Liver (tissue), 8 donors: ENCODE measurements at regions not wholly inside any gene's neighbourhood (a gene's known extent, or its start where the extent isn't known, plus 50 kb on each side); places are given as distances from the start of the nearest gene placed in this dataset.

ENCODE experiments used
- DNase-seq: peaks from one replicate; pipeline ENCODE4 v3.0.0-alpha.2; 2017; ENCODE audit warnings: low spot score
- H3K27ac ChIP-seq, 2 donors: one replicate each; pipeline ENCODE4 v1.7.0; 2013; ENCODE audit warnings: inconsistent platforms in 2 of 2, low read length in 2 of 2, control low read depth in 1 of 2, low read depth in 1 of 2, mild to moderate bottlenecking in 1 of 2
- H3K27me3 ChIP-seq, 4 donors: one replicate each; pipeline versions ENCODE4 v1.6.1 to v1.7.0; 2013; ENCODE audit warnings: low read length in 3 of 4, inconsistent platforms in 1 of 4, mild to moderate bottlenecking in 1 of 4, moderate library complexity in 1 of 4; ENCODE audit not compliant: control insufficient read depth in 4 of 4, insufficient read depth in 4 of 4
- H3K36me3 ChIP-seq, 4 donors: one replicate each; pipeline versions ENCODE4 v1.6.1 to v1.7.0; 2013; ENCODE audit warnings: low read length in 3 of 4, mild to moderate bottlenecking in 3 of 4, low read depth in 1 of 4, moderate library complexity in 1 of 4; ENCODE audit not compliant: control insufficient read depth in 4 of 4, insufficient read depth in 3 of 4
- H3K4me1 ChIP-seq, 4 donors: one replicate each; pipeline versions ENCODE4 v1.6.1 to v1.7.0; 2013; ENCODE audit warnings: low read length in 3 of 4, mild to moderate bottlenecking in 3 of 4, moderate library complexity in 1 of 4; ENCODE audit not compliant: control insufficient read depth in 4 of 4, insufficient read depth in 4 of 4
- H3K4me3 ChIP-seq, 3 donors: one replicate each; pipeline versions ENCODE4 v1.6.1 to v1.7.0; 2013; ENCODE audit warnings: low read length in 3 of 3, control low read depth in 1 of 3, low read depth in 1 of 3, mild to moderate bottlenecking in 1 of 3
- H3K9ac ChIP-seq, 2 donors: one replicate each; pipeline ENCODE4 v1.7.0; 2013; ENCODE audit warnings: low read length in 2 of 2, mild to moderate bottlenecking in 2 of 2, moderate library complexity in 2 of 2, control low read depth in 1 of 2, low read depth in 1 of 2
- H3K9me3 ChIP-seq, 4 donors: one replicate each; pipeline versions ENCODE4 v1.6.1 to v1.7.0; 2013; ENCODE audit warnings: low read length in 3 of 4; ENCODE audit not compliant: control insufficient read depth in 4 of 4
- FOXA2 ChIP-seq: IDR thresholded peaks from 2 replicates; pipeline ENCODE4 v1.6.1; 2016; ENCODE audit warnings: antibody characterized with exemption
- HNF4A ChIP-seq, 2 donors: conservative IDR thresholded peaks; 2 replicates each; pipeline ENCODE4 v1.6.1; 2016; ENCODE audit warnings: antibody characterized with exemption in 2 of 2, mild to moderate bottlenecking in 2 of 2
- HNF4G ChIP-seq: IDR thresholded peaks from 2 replicates; pipeline ENCODE4 v1.6.1; 2016; ENCODE audit warnings: antibody characterized with exemption
- JUND ChIP-seq, 2 donors: IDR thresholded peaks; 2 replicates each; pipeline ENCODE4 v1.6.1; 2016; ENCODE audit warnings: antibody characterized with exemption in 2 of 2
- NR2F2 ChIP-seq: IDR thresholded peaks from 2 replicates; pipeline ENCODE4 v1.6.1; 2016; ENCODE audit warnings: antibody characterized with exemption
- RAD21 ChIP-seq, 2 donors: IDR thresholded peaks; 2 replicates each; pipeline ENCODE4 v1.6.1; 2016; ENCODE audit warnings: antibody characterized with exemption in 2 of 2, mild to moderate bottlenecking in 2 of 2
- RXRA ChIP-seq, 2 donors: IDR thresholded peaks; 2 replicates each; pipeline ENCODE4 v1.6.1; 2017 to 2018; ENCODE audit warnings: antibody characterized with exemption in 2 of 2, mild to moderate bottlenecking in 1 of 2
- SP1 ChIP-seq: IDR thresholded peaks from 2 replicates; pipeline ENCODE4 v1.6.1; 2018; ENCODE audit warnings: antibody characterized with exemption, mild to moderate bottlenecking
- YY1 ChIP-seq: IDR thresholded peaks from 2 replicates; pipeline ENCODE4 v1.6.1; 2016; ENCODE audit warnings: antibody characterized with exemption, mild to moderate bottlenecking
- WGBS: extraction: QIAGEN DNeasy Blood & Tissue Kit; methylation state at CpG from one replicate; pipeline ENCODE4 v1.1.7; 2013; 5-methylcytosine and 5-hydroxymethylcytosine counted together
- TF ChIP-seq, protein P1 (sequence below): IDR thresholded peaks from 2 replicates; pipeline ENCODE4 v1.6.1; 2016; ENCODE audit warnings: antibody characterized with exemption
- TF ChIP-seq, protein P2 (sequence below): IDR thresholded peaks from 2 replicates; pipeline ENCODE4 v1.6.1; 2016; ENCODE audit warnings: antibody characterized with exemption, mild to moderate bottlenecking
- TF ChIP-seq, protein P3 (sequence below): fragments of 150-350 bp; IDR thresholded peaks from 2 replicates; pipeline ENCODE4 v1.5.1; 2017; ENCODE audit warnings: improper control_type of control experiment, low read depth, low read length; ENCODE audit not compliant: missing input control
- TF ChIP-seq, protein P4 (sequence below): IDR thresholded peaks from 2 replicates; pipeline ENCODE4 v1.6.1; 2016; ENCODE audit warnings: antibody characterized with exemption
- donor health status: healthy.
- donor health status: healthy.
- donor health status: healthy.
- donor health status: healthy.
- donor health status: healthy.

DNA sequence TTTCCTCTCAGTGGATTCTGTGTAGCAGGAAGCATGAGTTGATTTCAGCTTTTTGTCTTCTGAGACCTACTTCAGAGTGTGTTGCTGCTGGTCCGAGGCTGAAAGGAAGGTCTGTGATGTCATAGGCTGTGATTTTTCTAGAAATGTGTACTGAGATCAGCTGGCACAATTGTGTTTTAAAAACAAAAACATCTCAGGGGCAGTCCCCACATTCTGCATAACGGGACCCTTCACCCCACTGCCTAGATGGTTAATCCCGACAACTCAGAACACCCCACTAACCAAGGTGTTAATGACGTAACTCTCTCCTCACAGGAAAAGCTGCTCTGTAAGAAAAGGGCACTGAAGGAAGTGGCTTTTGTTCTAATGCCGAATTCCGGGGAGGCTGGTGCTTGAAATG is 59.8 kb upstream of the PPP2R5A start (continued):
- TF ChIP-seq RAD21 (IDR thresholded peaks at IDR 0.05), result no peak
- TF ChIP-seq, protein P1, sequence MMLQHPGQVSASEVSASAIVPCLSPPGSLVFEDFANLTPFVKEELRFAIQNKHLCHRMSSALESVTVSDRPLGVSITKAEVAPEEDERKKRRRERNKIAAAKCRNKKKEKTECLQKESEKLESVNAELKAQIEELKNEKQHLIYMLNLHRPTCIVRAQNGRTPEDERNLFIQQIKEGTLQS, result no peak

DNA sequence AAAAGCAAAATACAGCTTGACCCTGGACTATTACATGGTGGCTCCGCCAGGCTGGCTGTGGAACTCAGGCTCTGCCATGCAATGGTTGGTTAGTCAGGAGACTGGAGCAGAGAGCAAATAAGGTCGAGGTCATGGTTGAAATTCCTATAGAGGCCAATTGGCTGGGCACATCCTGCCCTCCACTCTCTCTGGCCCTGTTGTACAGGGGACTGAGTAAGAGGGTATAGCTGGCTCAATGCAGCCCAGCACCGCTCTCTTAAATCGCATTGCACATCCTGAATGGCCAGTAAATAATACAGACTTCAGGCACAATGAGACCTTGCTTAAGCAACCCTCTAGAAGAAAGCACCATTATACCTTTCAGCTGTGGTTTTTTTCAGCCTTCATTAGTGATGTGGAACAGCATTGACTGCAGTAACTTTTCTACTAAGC is 59.3 kb upstream of the PPP2R5A start:
- Histone ChIP-seq H3K36me3 (no peaks in the 10 kb centered on the region), H3K9ac (no peak overlapping the region), H3K27me3 (no peaks in the 10 kb centered on the region), H3K4me3 (no peak overlapping the region), H3K27ac (peak overlapping the region in 1 of 2 donors; percentile 11), H3K4me1 (peaks cover 0 to 40% (median 19%) of the 10 kb centered on the region in 4 donors), H3K9me3 (no peaks in the 10 kb centered on the region)
- TF ChIP-seq HNF4A (conservative IDR thresholded peaks at IDR 0.05), result peak; percentile 30 to 37
- TF ChIP-seq RAD21 (IDR thresholded peaks at IDR 0.05), result peak in 1 of 2 donors; percentile 54
- TF ChIP-seq, protein P1, result no peak
- peak; percentile 44 for TF ChIP-seq YY1
- peak; percentile 52 for TF ChIP-seq NR2F2
- peak; percentile 87 to 90 for TF ChIP-seq RXRA (IDR thresholded peaks at IDR 0.05)
- TF ChIP-seq SP1, result peak; percentile 69
- TF ChIP-seq, protein P2, sequence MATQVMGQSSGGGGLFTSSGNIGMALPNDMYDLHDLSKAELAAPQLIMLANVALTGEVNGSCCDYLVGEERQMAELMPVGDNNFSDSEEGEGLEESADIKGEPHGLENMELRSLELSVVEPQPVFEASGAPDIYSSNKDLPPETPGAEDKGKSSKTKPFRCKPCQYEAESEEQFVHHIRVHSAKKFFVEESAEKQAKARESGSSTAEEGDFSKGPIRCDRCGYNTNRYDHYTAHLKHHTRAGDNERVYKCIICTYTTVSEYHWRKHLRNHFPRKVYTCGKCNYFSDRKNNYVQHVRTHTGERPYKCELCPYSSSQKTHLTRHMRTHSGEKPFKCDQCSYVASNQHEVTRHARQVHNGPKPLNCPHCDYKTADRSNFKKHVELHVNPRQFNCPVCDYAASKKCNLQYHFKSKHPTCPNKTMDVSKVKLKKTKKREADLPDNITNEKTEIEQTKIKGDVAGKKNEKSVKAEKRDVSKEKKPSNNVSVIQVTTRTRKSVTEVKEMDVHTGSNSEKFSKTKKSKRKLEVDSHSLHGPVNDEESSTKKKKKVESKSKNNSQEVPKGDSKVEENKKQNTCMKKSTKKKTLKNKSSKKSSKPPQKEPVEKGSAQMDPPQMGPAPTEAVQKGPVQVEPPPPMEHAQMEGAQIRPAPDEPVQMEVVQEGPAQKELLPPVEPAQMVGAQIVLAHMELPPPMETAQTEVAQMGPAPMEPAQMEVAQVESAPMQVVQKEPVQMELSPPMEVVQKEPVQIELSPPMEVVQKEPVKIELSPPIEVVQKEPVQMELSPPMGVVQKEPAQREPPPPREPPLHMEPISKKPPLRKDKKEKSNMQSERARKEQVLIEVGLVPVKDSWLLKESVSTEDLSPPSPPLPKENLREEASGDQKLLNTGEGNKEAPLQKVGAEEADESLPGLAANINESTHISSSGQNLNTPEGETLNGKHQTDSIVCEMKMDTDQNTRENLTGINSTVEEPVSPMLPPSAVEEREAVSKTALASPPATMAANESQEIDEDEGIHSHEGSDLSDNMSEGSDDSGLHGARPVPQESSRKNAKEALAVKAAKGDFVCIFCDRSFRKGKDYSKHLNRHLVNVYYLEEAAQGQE, result no peak
- WGBS, result 70% methylated on average over 4 of the region's 4 CpGs
- DNase-seq, result no peak

DNA sequence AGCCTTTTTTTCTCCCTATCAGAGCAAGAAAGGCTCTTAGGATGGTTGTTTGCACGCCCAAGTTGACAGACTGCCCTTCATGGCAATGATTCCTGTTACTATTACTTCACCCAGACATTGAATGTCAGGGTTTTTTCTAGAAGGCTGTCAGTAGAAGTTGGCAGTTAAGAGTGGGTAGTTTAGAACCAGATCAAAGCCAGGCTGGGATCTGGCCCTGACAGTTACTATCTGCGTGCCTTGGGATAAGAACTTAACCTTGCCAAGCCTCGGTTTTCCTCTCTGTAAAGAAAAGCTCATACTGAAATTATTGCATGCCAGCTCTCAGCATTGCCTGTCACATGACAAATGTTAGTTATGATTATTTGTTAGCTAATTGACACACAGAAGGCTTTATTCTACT is 58.7 kb upstream of the PPP2R5A start:
- WGBS, result 94% methylated on average over 3 of the region's 3 CpGs
- H3K9ac ChIP-seq, result no peak overlapping the region
- TF ChIP-seq, protein P2, result no peak
- TF ChIP-seq, protein P1, result no peak
- no peak for TF ChIP-seq HNF4A (conservative IDR thresholded peaks at IDR 0.05)
- TF ChIP-seq JUND (IDR thresholded peaks at IDR 0.05), result no peak
- no peak for TF ChIP-seq NR2F2
- TF ChIP-seq, protein P3, sequence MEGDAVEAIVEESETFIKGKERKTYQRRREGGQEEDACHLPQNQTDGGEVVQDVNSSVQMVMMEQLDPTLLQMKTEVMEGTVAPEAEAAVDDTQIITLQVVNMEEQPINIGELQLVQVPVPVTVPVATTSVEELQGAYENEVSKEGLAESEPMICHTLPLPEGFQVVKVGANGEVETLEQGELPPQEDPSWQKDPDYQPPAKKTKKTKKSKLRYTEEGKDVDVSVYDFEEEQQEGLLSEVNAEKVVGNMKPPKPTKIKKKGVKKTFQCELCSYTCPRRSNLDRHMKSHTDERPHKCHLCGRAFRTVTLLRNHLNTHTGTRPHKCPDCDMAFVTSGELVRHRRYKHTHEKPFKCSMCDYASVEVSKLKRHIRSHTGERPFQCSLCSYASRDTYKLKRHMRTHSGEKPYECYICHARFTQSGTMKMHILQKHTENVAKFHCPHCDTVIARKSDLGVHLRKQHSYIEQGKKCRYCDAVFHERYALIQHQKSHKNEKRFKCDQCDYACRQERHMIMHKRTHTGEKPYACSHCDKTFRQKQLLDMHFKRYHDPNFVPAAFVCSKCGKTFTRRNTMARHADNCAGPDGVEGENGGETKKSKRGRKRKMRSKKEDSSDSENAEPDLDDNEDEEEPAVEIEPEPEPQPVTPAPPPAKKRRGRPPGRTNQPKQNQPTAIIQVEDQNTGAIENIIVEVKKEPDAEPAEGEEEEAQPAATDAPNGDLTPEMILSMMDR, result no peak
- no peak for TF ChIP-seq FOXA2
- TF ChIP-seq, protein P4, sequence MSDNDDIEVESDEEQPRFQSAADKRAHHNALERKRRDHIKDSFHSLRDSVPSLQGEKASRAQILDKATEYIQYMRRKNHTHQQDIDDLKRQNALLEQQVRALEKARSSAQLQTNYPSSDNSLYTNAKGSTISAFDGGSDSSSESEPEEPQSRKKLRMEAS, result no peak
- no peak for TF ChIP-seq HNF4G
- no peak for DNase-seq
- peaks cover 0 to 40% (median 19%) of the 10 kb centered on the region in 4 donors for H3K4me1 ChIP-seq
- H3K9me3 ChIP-seq, result no peaks in the 10 kb centered on the region
- H3K36me3 ChIP-seq, result no peaks in the 10 kb centered on the region
- H3K27ac ChIP-seq, result no peak overlapping the region
- no peaks in the 10 kb centered on the region for H3K27me3 ChIP-seq
- H3K4me3 ChIP-seq, result no peak overlapping the region
